Pancreas (tissue), 10 donors: ENCODE measurements at regions not wholly inside any gene's neighbourhood (a gene's known extent, or its start where the extent isn't known, plus 50 kb on each side); places are given as distances from the start of the nearest gene placed in this dataset.

Experiments
- ATAC-seq, 4 donors: fragments of 200-7000 bp; cut with Tn5 transposase; one replicate each; pipeline versions ENCODE4 v1.8.0 to v1.9.1; 2020; ENCODE audit warnings: mild to moderate bottlenecking in 4 of 4, moderate library complexity in 4 of 4
- DNase-seq, 6 donors: peaks; one replicate each; pipeline ENCODE4 v3.0.0-alpha.2; 2020
- FAIRE-seq: peaks from 2 replicates; lab custom pipeline; 2012; peaks lifted over from hg19 to GRCh38; lab: Jason Lieb, UNC
- H3K27ac ChIP-seq, 4 donors: fragments of 200-600 bp; sonication (generic); 1 replicate in 3 of 4; 2 replicates in 1 of 4; pipeline versions ENCODE4 v1.5.0 to v1.8.0; 2020
- H3K27me3 ChIP-seq, 4 donors: fragments of 200-600 bp; one replicate each; pipeline ENCODE4 v1.8.0; 2021
- H3K36me3 ChIP-seq, 3 donors: fragments of 200-600 bp; sonication (generic) in 1 of 3; one replicate each; pipeline versions ENCODE4 v1.5.0 to v1.8.0; 2020 to 2021
- H3K4me1 ChIP-seq, 3 donors: fragments of 200-600 bp; one replicate each; pipeline ENCODE4 v1.8.0; 2021
- H3K4me3 ChIP-seq, 4 donors: fragments of 200-600 bp; sonication (generic) in 2 of 4; one replicate each; pipeline versions ENCODE4 v1.5.0 to v1.8.0; 2020 to 2021
- H3K9me3 ChIP-seq, 4 donors: fragments of 200-600 bp; one replicate each; pipeline ENCODE4 v1.8.0; 2021
- CTCF ChIP-seq, 4 donors: fragments of 200-600 bp; sonication (generic) in 3 of 4; IDR thresholded peaks; one replicate each; pipeline versions ENCODE4 v1.5.0 to v1.8.0; 2021; ENCODE audit warnings: antibody characterized with exemption in 4 of 4
- WGBS, 2 donors: extraction: QIAGEN DNeasy Blood & Tissue Kit; methylation state at CpG; one replicate each; pipeline ENCODE4 v1.1.7; 2013; 5-methylcytosine and 5-hydroxymethylcytosine counted together
- intact Hi-C, 3 donors: fragments of 100-400 bp; cut with DNase I; formaldehyde crosslinking; loops; one replicate each; pipeline versions ENCODE4 v1.11.1 to v1.14.2; 2022
- donor health status: healthy with polysubstance abuse.
- donor health status: DM: no; HTN: no; CAD: no; lungs with moderate emphysema.
- donor health status: DM: no; HTN: no; CAD: no.
- donor health status: control.
- donor health status: control.
- donor health status: Bipolar disorder and iron deficiency.
- donor health status: DM: yes; HTN: yes; CAD: no.
- donor health status: DM: no; HTN: no; CAD: no.
- donor health status: DM: no; HTN: no; CAD: no.
- donor health status: DM: yes; HTN: yes; CAD: no.

GRCh38 chr20:53814060-53814459 lies 220.4 kb upstream of the ZNF217 start:
- no peak for TF ChIP-seq CTCF (IDR thresholded peaks at IDR 0.05)
- DNase-seq = no peak
- no peak for ATAC-seq
- Histone ChIP-seq H3K27ac (no peak overlapping the region), H3K27me3 (no peaks in the 10 kb centered on the region), H3K36me3 (no peaks in the 10 kb centered on the region), H3K4me1 (no peaks in the 10 kb centered on the region), H3K4me3 (no peak overlapping the region), H3K9me3 (no peaks in the 10 kb centered on the region)
- WGBS, 2 donors = 99 to 100% methylated on average over 2 of the region's 2 CpGs
- intact Hi-C loops = no loop called here
- no peak for FAIRE-seq

- Histone ChIP-seq H3K4me1 (no peaks in the 10 kb centered on the region), H3K4me3 (no peak overlapping the region), H3K9me3 (no peaks in the 10 kb centered on the region), H3K36me3 (no peaks in the 10 kb centered on the region), H3K27ac (no peak overlapping the region), H3K27me3 (no peaks in the 10 kb centered on the region)
- no peak for DNase-seq
- FAIRE-seq = no peak
- WGBS, 2 donors = 70 to 78% methylated on average over 5 of the region's 5 CpGs
- no peak for ATAC-seq
- intact Hi-C loops = no loop called here
- no peak for TF ChIP-seq CTCF (IDR thresholded peaks at IDR 0.05)
Measured at GRCh38 chr20:53813636-53814035, 220.0 kb upstream of the ZNF217 start.

- no peak overlapping the region for H3K4me3 ChIP-seq
- no peak for FAIRE-seq
- H3K27ac ChIP-seq = no peak overlapping the region
- H3K4me1 ChIP-seq = no peaks in the 10 kb centered on the region
- no peaks in the 10 kb centered on the region for H3K9me3 ChIP-seq
- H3K36me3 ChIP-seq = no peaks in the 10 kb centered on the region
- no peaks in the 10 kb centered on the region for H3K27me3 ChIP-seq
- DNase-seq = no peak
- no peak for TF ChIP-seq CTCF (IDR thresholded peaks at IDR 0.05)
- intact Hi-C loops = no loop called here
- no peak for ATAC-seq
Measured at GRCh38 chr20:53811577-53811976, 217.9 kb upstream of the ZNF217 start.

GRCh38 chr20:53810661-53811355 lies 217.2 kb upstream of the ZNF217 start:
- intact Hi-C loops = no loop called here
- no peaks in the 10 kb centered on the region for H3K36me3 ChIP-seq
- TF ChIP-seq CTCF (IDR thresholded peaks at IDR 0.05) = no peak
- H3K9me3 ChIP-seq = no peaks in the 10 kb centered on the region
- DNase-seq = no peak
- no peaks in the 10 kb centered on the region for H3K4me1 ChIP-seq
- no peaks in the 10 kb centered on the region for H3K27me3 ChIP-seq
- no peak overlapping the region for H3K4me3 ChIP-seq
- 90 to 95% methylated on average over 6 of the region's 6 CpGs for WGBS, 2 donors
- no peak for FAIRE-seq
- ATAC-seq = no peak
- no peak overlapping the region for H3K27ac ChIP-seq

GRCh38 chr20:53809728-53810365 lies 216.2 kb upstream of the ZNF217 start:
- FAIRE-seq (no peak), ATAC-seq (no peak), DNase-seq (no peak)
- H3K27me3 ChIP-seq = no peaks in the 10 kb centered on the region
- no peaks in the 10 kb centered on the region for H3K36me3 ChIP-seq
- no peak overlapping the region for H3K27ac ChIP-seq
- no peaks in the 10 kb centered on the region for H3K9me3 ChIP-seq
- 77 to 81% methylated on average over 2 of the region's 2 CpGs for WGBS, 2 donors
- intact Hi-C loops = no loop called here
- TF ChIP-seq CTCF (IDR thresholded peaks at IDR 0.05) = no peak
- H3K4me1 ChIP-seq = no peaks in the 10 kb centered on the region
- H3K4me3 ChIP-seq = no peak overlapping the region
